IMR-90 (cell line): ENCODE measurements at regions not wholly inside any gene's neighbourhood (a gene's known extent, or its start where the extent isn't known, plus 50 kb on each side); places are given as distances from the start of the nearest gene placed in this dataset.
"Not testable (repeated sequence)": the region's sequence is repeated elsewhere in the genome, so short reads cannot be mapped to it uniquely, and the experiment has no call there.

Source experiments
- ATAC-seq: fragments of 200-7000 bp; cut with Tn5 transposase; 2 replicates; pipeline ENCODE4 v1.9.1; 2020; ENCODE audit warnings: low read depth, mild to moderate bottlenecking, moderate library complexity
- BruUV-seq: library from RNA; stranded (reverse); fragments of 400-500 nt; replicated peaks from 2 replicates; lab custom pipeline; 2021; lab: Mats Ljungman, UMichigan
- CTCF ChIA-PET: fragments of 300-600 bp; formaldehyde crosslinking; extraction: SDS; loops from one replicate; lab custom pipeline; 2021; ENCODE audit warnings: antibody characterized with exemption; lab: Yijun Ruan, JAX
- POLR2A ChIA-PET: fragments of 300-600 bp; sonication (Branson Sonifier 250); formaldehyde crosslinking; loops from one replicate; lab custom pipeline; 2022; ENCODE audit warnings: antibody characterized with exemption; ENCODE audit not compliant: unreplicated experiment; lab: Charles Lee
- DNase-seq: peaks from one replicate; pipeline ENCODE4 v3.0.0; 2013
- H2AFZ ChIP-seq: replicated peaks from 2 replicates; pipeline ENCODE3; 2013; ENCODE audit warnings: low read length, mild to moderate bottlenecking; ENCODE audit not compliant: poor library complexity
- H2AK5ac ChIP-seq: 2 replicates; pipeline ENCODE4 v1.6.1; 2013; ENCODE audit warnings: low read depth, low read length, inconsistent platforms
- H2AK9ac ChIP-seq: replicated peaks from 2 replicates; pipeline ENCODE3; 2013; ENCODE audit warnings: mild to moderate bottlenecking, low read depth, low read length, moderate library complexity; ENCODE audit not compliant: poor library complexity
- H2BK120ac ChIP-seq: 2 replicates; pipeline ENCODE4 v1.6.1; 2013; ENCODE audit warnings: low read depth, low read length, inconsistent platforms
- H2BK15ac ChIP-seq: 3 replicates; pipeline ENCODE4 v1.6.1; 2013; ENCODE audit warnings: low read depth, low read length, inconsistent platforms
- H2BK20ac ChIP-seq: 2 replicates; pipeline ENCODE4 v1.6.1; 2013; ENCODE audit warnings: low read depth, mild to moderate bottlenecking, inconsistent platforms, low read length, moderate library complexity
- H2BK5ac ChIP-seq: 2 replicates; pipeline ENCODE4 v1.6.1; 2013; ENCODE audit warnings: mild to moderate bottlenecking, low read depth, low read length, inconsistent platforms; ENCODE audit not compliant: poor library complexity, severe bottlenecking
- H3K14ac ChIP-seq: replicated peaks from 2 replicates; pipeline ENCODE4 v1.6.1; 2013; ENCODE audit warnings: low read depth, low read length, inconsistent platforms
- H3K18ac ChIP-seq: 2 replicates; pipeline ENCODE4 v1.6.1; 2013; ENCODE audit warnings: low read depth, low read length, control low read depth
- H3K23ac ChIP-seq: 2 replicates; pipeline ENCODE4 v1.6.1; 2013; ENCODE audit warnings: low read depth, low read length, inconsistent platforms
- H3K27ac ChIP-seq: 2 replicates; pipeline ENCODE4 v1.5.1; 2013; ENCODE audit warnings: mild to moderate bottlenecking, control low read depth, low read length; ENCODE audit not compliant: insufficient read depth
- H3K27me3 ChIP-seq: 2 replicates; pipeline ENCODE4 v1.6.1; 2013; ENCODE audit warnings: low read length; ENCODE audit not compliant: control insufficient read depth, insufficient read depth
- H3K36me3 ChIP-seq: 2 replicates; pipeline ENCODE4 v1.6.1; 2013; ENCODE audit warnings: low read length, mixed read lengths; ENCODE audit not compliant: control insufficient read depth, insufficient read depth
- H3K4ac ChIP-seq: 2 replicates; pipeline ENCODE4 v1.6.1; 2013; ENCODE audit warnings: low read depth, low read length, inconsistent platforms
- H3K4me1 ChIP-seq: 2 replicates; pipeline ENCODE4 v1.6.1; 2013; ENCODE audit warnings: low read length, mixed read lengths; ENCODE audit not compliant: control insufficient read depth, insufficient read depth
- H3K4me2 ChIP-seq: 2 replicates; pipeline ENCODE4 v1.6.1; 2013; ENCODE audit warnings: low read depth, mild to moderate bottlenecking, control low read depth, low read length, moderate library complexity
- H3K4me3 ChIP-seq: 2 replicates; pipeline ENCODE4 v1.5.1; 2013; ENCODE audit warnings: low read depth, mild to moderate bottlenecking, control low read depth, low read length, moderate library complexity; ENCODE audit not compliant: insufficient read depth
- H3K56ac ChIP-seq: 2 replicates; pipeline ENCODE4 v1.6.1; 2013; ENCODE audit warnings: low read length, inconsistent platforms; ENCODE audit not compliant: insufficient read depth; ENCODE audit errors: extremely low read depth
- H3K79me1 ChIP-seq, 2 experiments: 2 replicates each; pipeline ENCODE4 v1.6.1; 2013; ENCODE audit warnings: low read length in 2 of 2, inconsistent platforms in 1 of 2, low read depth in 1 of 2
- H3K9ac ChIP-seq: 2 replicates; pipeline ENCODE4 v1.6.1; 2013; ENCODE audit warnings: low read depth, low read length, control low read depth
- H3K9me1 ChIP-seq: 2 replicates; pipeline ENCODE4 v1.6.1; 2013; ENCODE audit warnings: low read length, inconsistent platforms; ENCODE audit not compliant: insufficient read depth
- H3K9me3 ChIP-seq: 2 replicates; pipeline ENCODE4 v1.6.1; 2013; ENCODE audit warnings: low read length; ENCODE audit not compliant: control insufficient read depth, insufficient read depth
- H4K20me1 ChIP-seq: 2 replicates; pipeline ENCODE4 v1.6.1; 2013; ENCODE audit warnings: low read length, inconsistent platforms; ENCODE audit not compliant: insufficient read depth
- H4K5ac ChIP-seq: 2 replicates; pipeline ENCODE4 v1.6.1; 2013; ENCODE audit warnings: mild to moderate bottlenecking, low read depth, low read length, control low read depth
- H4K8ac ChIP-seq, 2 experiments: 2 replicates each; pipeline ENCODE4 v1.6.1; 2013; ENCODE audit warnings: low read depth in 2 of 2, low read length in 2 of 2, control low read depth in 1 of 2, inconsistent platforms in 1 of 2
- H4K91ac ChIP-seq: 2 replicates; pipeline ENCODE4 v1.6.1; 2013; ENCODE audit warnings: low read depth, low read length, inconsistent platforms; ENCODE audit not compliant: insufficient read depth
- MAFK ChIP-seq: IDR thresholded peaks from 2 replicates; pipeline ENCODE4 v1.6.1; 2012; ENCODE audit warnings: low read depth, low read length, improper control_type of control experiment
- WGBS, 2 experiments: methylation state at CpG; one replicate each; pipeline versions ENCODE4 v1.1.5 to v1.1.7; 2013; ENCODE audit warnings: missing lambda C conversion rate in 2 of 2; ENCODE audit not compliant: insufficient read length in 1 of 2; ENCODE audit errors: extremely low coverage in 2 of 2; 5-methylcytosine and 5-hydroxymethylcytosine counted together
- dilution Hi-C: fragments of 300-500 bp; cut with HindIII; formaldehyde crosslinking; loops from one replicate; pipeline ENCODE4 v1.14.3; 2018; ENCODE audit warnings: low sequenced_read_pairs; ENCODE audit not compliant: unreplicated experiment
- in situ Hi-C: fragments of 300-500 bp; cut with MboI; formaldehyde crosslinking; loops from 3 replicates; pipeline ENCODE4 v1.14.3; 2019; ENCODE audit warnings: low sequenced_read_pairs, inconsistent platforms, mixed read lengths
- intact Hi-C: fragments of 100-400 bp; cut with micrococcal nuclease; formaldehyde crosslinking; loops from 2 replicates; pipeline ENCODE4 v1.10.0; 2022

- H3K9me3 ChIP-seq, BruUV-seq, H4K91ac ChIP-seq, dilution Hi-C loops, H3K14ac ChIP-seq, H4K8ac ChIP-seq, in situ Hi-C loops, H3K4ac ChIP-seq, H2AFZ ChIP-seq, H3K9ac ChIP-seq, H2BK120ac ChIP-seq, DNase-seq, H4K5ac ChIP-seq, H3K4me2 ChIP-seq, H3K27me3 ChIP-seq, H3K23ac ChIP-seq, H3K36me3 ChIP-seq, H2BK5ac ChIP-seq, ATAC-seq, H2BK20ac ChIP-seq, H3K4me1 ChIP-seq, intact Hi-C loops, H3K9me1 ChIP-seq, H2AK9ac ChIP-seq, H3K79me1 ChIP-seq, POLR2A ChIA-PET, H2AK5ac ChIP-seq, H2BK15ac ChIP-seq, H3K27ac ChIP-seq, H3K4me3 ChIP-seq, H3K18ac ChIP-seq, H4K20me1 ChIP-seq, H3K56ac ChIP-seq, CTCF ChIA-PET: not testable (repeated sequence)
- 0 out of 2 replicates have a peak, but pooled peaks have one; percentile 32 for TF ChIP-seq MAFK
- WGBS, 2 experiments, result no CpG with 5 or more reads among the region's 2 CpGs
These were observed 822.3 kb downstream of the PRIM2 start for GRCh38 chr6:58139746-58140145.

GRCh38 chr6:58171025-58171424 is 853.6 kb downstream of the PRIM2 start:
- DNase-seq, H3K79me1 ChIP-seq, H3K14ac ChIP-seq, H3K18ac ChIP-seq, H3K56ac ChIP-seq, H4K5ac ChIP-seq, intact Hi-C loops, CTCF ChIA-PET, H3K9me1 ChIP-seq, H4K91ac ChIP-seq, dilution Hi-C loops, H2BK120ac ChIP-seq, H3K23ac ChIP-seq, H3K9me3 ChIP-seq, H3K4me3 ChIP-seq, H3K27me3 ChIP-seq, H2BK15ac ChIP-seq, H3K4me2 ChIP-seq, H4K20me1 ChIP-seq, H2AK5ac ChIP-seq, H3K27ac ChIP-seq, ATAC-seq, BruUV-seq, H3K9ac ChIP-seq, in situ Hi-C loops, POLR2A ChIA-PET, H3K4me1 ChIP-seq, H3K4ac ChIP-seq, H4K8ac ChIP-seq, H2AFZ ChIP-seq, H2BK20ac ChIP-seq, H2BK5ac ChIP-seq, H3K36me3 ChIP-seq, H2AK9ac ChIP-seq: not testable (repeated sequence)
- no CpG with 5 or more reads among the region's 1 CpG for WGBS, 2 experiments
